Suprapubic skin (tissue), 3 donors: ENCODE measurements at regions not wholly inside any gene's neighbourhood (a gene's known extent, or its start where the extent isn't known, plus 50 kb on each side); places are given as distances from the start of the nearest gene placed in this dataset.
"Not testable (repeated sequence)": the region's sequence is repeated elsewhere in the genome, so short reads cannot be mapped to it uniquely, and the experiment has no call there.

ENCODE experiments used
- POLR2A ChIP-seq, 2 donors: fragments of 450-650 bp; IDR thresholded peaks; one replicate each; pipeline ENCODE4 v1.6.1; 2017; ENCODE audit warnings: antibody characterized with exemption in 2 of 2, mild to moderate bottlenecking in 2 of 2, moderate library complexity in 2 of 2
- TF ChIP-seq, protein P1 (sequence below), 2 donors: fragments of 200-600 bp in 1 of 2; fragments of 450-650 bp in 1 of 2; sonication (generic) in 1 of 2; IDR thresholded peaks; one replicate each; pipeline ENCODE4 v1.5.1; 2016 to 2019; ENCODE audit warnings: antibody characterized with exemption in 2 of 2, mild to moderate bottlenecking in 1 of 2, moderate library complexity in 1 of 2

DNA sequence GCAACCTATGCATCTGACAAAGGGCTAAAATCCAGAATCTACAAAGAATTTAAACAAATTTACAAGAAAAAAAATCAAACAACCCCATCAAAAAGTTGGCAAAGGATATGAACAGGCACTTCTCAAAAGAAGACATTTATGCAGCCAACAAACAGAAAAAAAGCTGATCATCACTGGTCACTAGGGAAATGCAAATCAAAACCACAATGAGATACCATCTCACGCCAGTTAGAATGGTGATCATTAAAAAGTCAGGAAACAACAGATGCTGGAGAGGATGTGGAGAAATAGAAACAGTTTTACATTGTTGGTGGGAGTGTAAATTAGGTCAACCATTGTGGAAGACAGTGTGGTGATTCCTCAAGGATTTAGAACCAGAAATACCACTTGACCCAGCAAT is 229.6 kb upstream of the KITLG start:
- TF ChIP-seq POLR2A (IDR thresholded peaks at IDR 0.05) = not testable (repeated sequence)
- TF ChIP-seq, protein P1, sequence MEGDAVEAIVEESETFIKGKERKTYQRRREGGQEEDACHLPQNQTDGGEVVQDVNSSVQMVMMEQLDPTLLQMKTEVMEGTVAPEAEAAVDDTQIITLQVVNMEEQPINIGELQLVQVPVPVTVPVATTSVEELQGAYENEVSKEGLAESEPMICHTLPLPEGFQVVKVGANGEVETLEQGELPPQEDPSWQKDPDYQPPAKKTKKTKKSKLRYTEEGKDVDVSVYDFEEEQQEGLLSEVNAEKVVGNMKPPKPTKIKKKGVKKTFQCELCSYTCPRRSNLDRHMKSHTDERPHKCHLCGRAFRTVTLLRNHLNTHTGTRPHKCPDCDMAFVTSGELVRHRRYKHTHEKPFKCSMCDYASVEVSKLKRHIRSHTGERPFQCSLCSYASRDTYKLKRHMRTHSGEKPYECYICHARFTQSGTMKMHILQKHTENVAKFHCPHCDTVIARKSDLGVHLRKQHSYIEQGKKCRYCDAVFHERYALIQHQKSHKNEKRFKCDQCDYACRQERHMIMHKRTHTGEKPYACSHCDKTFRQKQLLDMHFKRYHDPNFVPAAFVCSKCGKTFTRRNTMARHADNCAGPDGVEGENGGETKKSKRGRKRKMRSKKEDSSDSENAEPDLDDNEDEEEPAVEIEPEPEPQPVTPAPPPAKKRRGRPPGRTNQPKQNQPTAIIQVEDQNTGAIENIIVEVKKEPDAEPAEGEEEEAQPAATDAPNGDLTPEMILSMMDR (IDR thresholded peaks at IDR 0.05) = not testable (repeated sequence)
